H1 (cell line): ENCODE measurements at regions not wholly inside any gene's neighbourhood (a gene's known extent, or its start where the extent isn't known, plus 50 kb on each side); places are given as distances from the start of the nearest gene placed in this dataset.
"Not testable (repeated sequence)": the region's sequence is repeated elsewhere in the genome, so short reads cannot be mapped to it uniquely, and the experiment has no call there.

Experiments used
- CTCF ChIA-PET: fragments of 300-600 bp; sonication (Branson Sonifier 250); formaldehyde crosslinking; loops from one replicate; lab custom pipeline; 2021; ENCODE audit not compliant: partially characterized antibody; lab: Charles Lee
- POLR2A ChIA-PET: fragments of 300-600 bp; sonication (Branson Sonifier 250); formaldehyde crosslinking; loops from one replicate; lab custom pipeline; 2021; ENCODE audit warnings: inconsistent platforms; ENCODE audit not compliant: partially characterized antibody; lab: Charles Lee
- DNase-seq, 2 experiments: peaks; one replicate each; pipeline versions ENCODE4 v3.0.0 to v3.0.0-alpha.2; 2010 to 2022; ENCODE audit warnings: low spot score in 2 of 2, low read depth in 1 of 2, mixed read lengths in 1 of 2
- FAIRE-seq: peaks from 2 replicates; lab custom pipeline; 2011; peaks lifted over from hg19 to GRCh38; lab: Jason Lieb, UNC
- H2AFZ ChIP-seq: 2 replicates; pipeline ENCODE4 v1.8.1; 2012; ENCODE audit warnings: low read length, inconsistent platforms
- H2AK5ac ChIP-seq: 2 replicates; pipeline ENCODE4 v1.6.1; 2013; ENCODE audit warnings: low read depth, low read length
- H2BK120ac ChIP-seq: replicated peaks from 2 replicates; pipeline ENCODE3; 2013; ENCODE audit warnings: low read depth, low read length, inconsistent platforms
- H2BK12ac ChIP-seq: 2 replicates; pipeline ENCODE4 v1.6.1; 2013; ENCODE audit warnings: low read depth, low read length
- H2BK15ac ChIP-seq: 2 replicates; pipeline ENCODE4 v1.6.1; 2013; ENCODE audit warnings: low read length
- H2BK20ac ChIP-seq: 2 replicates; pipeline ENCODE4 v1.6.1; 2013; ENCODE audit warnings: low read length
- H2BK5ac ChIP-seq: 2 replicates; pipeline ENCODE4 v1.6.1; 2013; ENCODE audit warnings: low read depth, low read length
- H3K14ac ChIP-seq: 2 replicates; pipeline ENCODE4 v1.6.1; 2013; ENCODE audit warnings: inconsistent platforms; ENCODE audit not compliant: insufficient read length
- H3K18ac ChIP-seq: 2 replicates; pipeline ENCODE4 v1.6.1; 2013; ENCODE audit warnings: low read length; ENCODE audit errors: extremely low read depth
- H3K23ac ChIP-seq: 2 replicates; pipeline ENCODE4 v1.6.1; 2013; ENCODE audit warnings: inconsistent platforms; ENCODE audit not compliant: insufficient read length
- H3K23me2 ChIP-seq: 2 replicates; pipeline ENCODE4 v1.6.1; 2013; ENCODE audit warnings: low read depth, low read length
- H3K27ac ChIP-seq: 2 replicates; pipeline ENCODE4 v1.6.1; 2011; ENCODE audit warnings: low read depth, low read length, inconsistent platforms
- H3K27me3 ChIP-seq, 4 experiments: replicated peaks in 1 of 4; 1 replicate in 1 of 4; 2 replicates in 3 of 4; pipeline versions ENCODE4 v1.6.1 to v1.8.1; 2011 to 2013; ENCODE audit warnings: low read length in 3 of 4, mild to moderate bottlenecking in 3 of 4, inconsistent platforms in 2 of 4, mixed read lengths in 2 of 4, moderate library complexity in 1 of 4; ENCODE audit not compliant: control insufficient read depth in 3 of 4, insufficient read depth in 3 of 4; ENCODE audit errors: extremely low read depth in 1 of 4
- H3K36me3 ChIP-seq, 4 experiments: 2 replicates each; pipeline versions ENCODE4 v1.6.1 to v1.8.1; 2011 to 2013; ENCODE audit warnings: mild to moderate bottlenecking in 4 of 4, low read length in 3 of 4, moderate library complexity in 2 of 4, control low read depth in 1 of 4, inconsistent platforms in 1 of 4; ENCODE audit not compliant: insufficient read depth in 4 of 4, control insufficient read depth in 2 of 4
- H3K4ac ChIP-seq: replicated peaks from 2 replicates; pipeline ENCODE3; 2013; ENCODE audit warnings: low read length, low read depth, mixed read lengths, inconsistent platforms; ENCODE audit not compliant: insufficient read length
- H3K4me1 ChIP-seq, 4 experiments: replicated peaks in 1 of 4; 1 replicate in 1 of 4; 2 replicates in 3 of 4; pipeline versions ENCODE4 v1.6.1 to v1.8.1; 2011 to 2013; ENCODE audit warnings: low read length in 3 of 4, inconsistent platforms in 2 of 4, mixed read lengths in 1 of 4; ENCODE audit not compliant: insufficient read depth in 4 of 4, control insufficient read depth in 3 of 4
- H3K4me2 ChIP-seq, 2 experiments: 2 replicates each; pipeline versions ENCODE4 v1.6.1 to v1.8.1; 2011 to 2013; ENCODE audit warnings: low read depth in 2 of 2, low read length in 2 of 2, control low read depth in 1 of 2, inconsistent platforms in 1 of 2, mild to moderate bottlenecking in 1 of 2; ENCODE audit not compliant: insufficient read depth in 1 of 2
- H3K4me3 ChIP-seq, 4 experiments: fragments of 200-600, 300-600 bp in 1 of 4; sonication (generic), shearing (Covaris generic), sonication (Bioruptor Twin) in 1 of 4; 2 replicates each; pipeline versions ENCODE4 v1.5.1 to v1.8.1; 2011 to 2016; ENCODE audit warnings: low read length in 4 of 4, low read depth in 3 of 4, control low read depth in 2 of 4, inconsistent platforms in 2 of 4, mild to moderate bottlenecking in 2 of 4, mixed read lengths in 1 of 4, moderate library complexity in 1 of 4; ENCODE audit not compliant: insufficient read depth in 2 of 4; ENCODE audit errors: extremely low read depth in 1 of 4
- H3K56ac ChIP-seq: replicated peaks from 2 replicates; pipeline ENCODE3; 2013; ENCODE audit warnings: low read depth, mild to moderate bottlenecking, mixed read lengths, low read length, inconsistent platforms; ENCODE audit not compliant: insufficient read length
- H3K79me1 ChIP-seq: 2 replicates; pipeline ENCODE4 v1.6.1; 2013; ENCODE audit warnings: low read depth, low read length, control low read depth
- H3K79me2 ChIP-seq, 2 experiments: 2 replicates each; pipeline versions ENCODE4 v1.6.1 to v1.8.1; 2012 to 2013; ENCODE audit warnings: low read length in 2 of 2, mild to moderate bottlenecking in 2 of 2, inconsistent platforms in 1 of 2; ENCODE audit not compliant: insufficient read depth in 2 of 2, control insufficient read depth in 1 of 2
- H3K9ac ChIP-seq, 4 experiments: replicated peaks in 1 of 4; 1 replicate in 1 of 4; 2 replicates in 3 of 4; pipeline versions ENCODE4 v1.6.1 to v1.8.1; 2011 to 2013; ENCODE audit warnings: low read depth in 3 of 4, low read length in 3 of 4, control low read depth in 2 of 4, mild to moderate bottlenecking in 2 of 4, moderate library complexity in 2 of 4, inconsistent platforms in 1 of 4; ENCODE audit errors: extremely low read depth in 1 of 4
- H3K9me3 ChIP-seq, 2 experiments: 2 replicates each; pipeline versions ENCODE4 v1.6.1 to v1.8.1; 2012 to 2013; ENCODE audit warnings: mild to moderate bottlenecking in 2 of 2, moderate library complexity in 2 of 2, control low read depth in 1 of 2, inconsistent platforms in 1 of 2, low read depth in 1 of 2, low read length in 1 of 2, mixed read lengths in 1 of 2; ENCODE audit not compliant: insufficient read depth in 2 of 2
- H4K20me1 ChIP-seq, 2 experiments: replicated peaks in 1 of 2; 2 replicates each; pipeline versions ENCODE3 to v1.8.1; 2011 to 2013; ENCODE audit warnings: inconsistent platforms in 2 of 2, low read length in 2 of 2, mild to moderate bottlenecking in 1 of 2; ENCODE audit not compliant: insufficient read depth in 2 of 2, control insufficient read depth in 1 of 2
- H4K5ac ChIP-seq: 2 replicates; pipeline ENCODE4 v1.6.1; 2013; ENCODE audit warnings: low read length, low read depth, mixed read lengths, inconsistent platforms; ENCODE audit not compliant: insufficient read length
- H4K8ac ChIP-seq: 2 replicates; pipeline ENCODE4 v1.8.0; 2013; ENCODE audit warnings: mild to moderate bottlenecking, moderate library complexity, low read length, inconsistent platforms; ENCODE audit not compliant: insufficient read depth; ENCODE audit errors: extremely low read depth
- H4K91ac ChIP-seq: replicated peaks from 2 replicates; pipeline ENCODE3; 2013; ENCODE audit warnings: low read length, mixed read lengths, inconsistent platforms; ENCODE audit not compliant: insufficient read length
- BCL11A ChIP-seq, 2 experiments: IDR thresholded peaks; one replicate each; pipeline ENCODE4 v1.6.1; 2011; ENCODE audit warnings: low read depth in 2 of 2, low read length in 2 of 2, mild to moderate bottlenecking in 2 of 2
- WGBS, 2 experiments: shearing (Covaris generic) in 1 of 2; methylation state at CpG; one replicate each; pipeline versions ENCODE4 v1.1.6 to v1.1.7; 2013 to 2015; ENCODE audit warnings: low lambda C conversion rate in 2 of 2, mixed read lengths in 2 of 2, inconsistent platforms in 1 of 2, low coverage in 1 of 2, missing lambda C conversion rate in 1 of 2; ENCODE audit not compliant: insufficient replicate concordance in 2 of 2, insufficient coverage in 1 of 2, insufficient read length in 1 of 2; ENCODE audit errors: extremely low coverage in 1 of 2, missing lambda C conversion rate in 1 of 2; 5-methylcytosine and 5-hydroxymethylcytosine counted together

- H2BK12ac ChIP-seq, result no peak overlapping the region
- H4K8ac ChIP-seq, result no peak overlapping the region
- H2BK5ac ChIP-seq, result no peak overlapping the region
- no peaks in the 10 kb centered on the region for H3K79me2 ChIP-seq
- H2BK120ac ChIP-seq, result no peak overlapping the region
- no peaks in the 10 kb centered on the region for H3K23me2 ChIP-seq
- POLR2A ChIA-PET, result no interaction called here
- H3K23ac ChIP-seq, result no peak overlapping the region
- no peaks in the 10 kb centered on the region for H3K27me3 ChIP-seq
- CTCF ChIA-PET, result no interaction called here
- no peaks in the 10 kb centered on the region for H3K79me1 ChIP-seq
- H3K9me3 ChIP-seq, result peaks cover 0 to 5% of the 10 kb centered on the region in 2 experiments; a peak in 1 of 4 replicates
- H4K5ac ChIP-seq, result no peak overlapping the region
- WGBS, 2 experiments, result 63% methylated on average over 1 of the region's 1 CpG; no CpG with 5 or more reads in 1 of the 2 experiments
- H4K91ac ChIP-seq, result no peak overlapping the region
- no peak overlapping the region for H2AK5ac ChIP-seq
- DNase-seq (no peak), FAIRE-seq (no peak)
- no peak for TF ChIP-seq BCL11A (IDR thresholded peaks at IDR 0.05; ENCODE audit: low read depth in 2 of 2, low read length in 2 of 2)
- peaks cover 0 to 18% (median 1%) of the 10 kb centered on the region in 4 experiments; a peak in 3 of 8 replicates for H3K36me3 ChIP-seq
- peaks cover 0 to 3% (median 1%) of the 10 kb centered on the region in 4 experiments; a peak in 3 of 7 replicates for H3K4me1 ChIP-seq
- no peak overlapping the region for H2BK20ac ChIP-seq
- no peak overlapping the region for H3K4ac ChIP-seq
- H3K4me2 ChIP-seq, result no peak overlapping the region
- H3K9ac ChIP-seq, result no peak overlapping the region
- H4K20me1 ChIP-seq, result no peaks in the 10 kb centered on the region
- H3K56ac ChIP-seq, result no peak overlapping the region
- H3K27ac ChIP-seq, result no peak overlapping the region
- no peak overlapping the region for H2AFZ ChIP-seq
- H3K18ac ChIP-seq, result no peak overlapping the region
- H3K4me3 ChIP-seq, result no peak overlapping the region
- no peak overlapping the region for H2BK15ac ChIP-seq
- H3K14ac ChIP-seq, result no peak overlapping the region
Observed at GRCh38 chr4:130035391-130035790, 939.4 kb downstream of the C4orf33 start.

- H3K18ac ChIP-seq, H3K4ac ChIP-seq, H3K9me3 ChIP-seq, H3K4me1 ChIP-seq, H4K8ac ChIP-seq, H3K79me1 ChIP-seq, H2BK120ac ChIP-seq, H2AFZ ChIP-seq, H2BK5ac ChIP-seq, H3K79me2 ChIP-seq, H3K27ac ChIP-seq, H3K23ac ChIP-seq, H4K91ac ChIP-seq, DNase-seq, H3K27me3 ChIP-seq, H3K56ac ChIP-seq, H3K4me3 ChIP-seq, H2BK20ac ChIP-seq, H4K5ac ChIP-seq, H2AK5ac ChIP-seq, H3K4me2 ChIP-seq, H3K14ac ChIP-seq, H2BK12ac ChIP-seq, H3K23me2 ChIP-seq, H3K9ac ChIP-seq, FAIRE-seq, H4K20me1 ChIP-seq, H2BK15ac ChIP-seq: not testable (repeated sequence)
- WGBS, 2 experiments, result 94% methylated on average over 13 of the region's 13 CpGs; no CpG with 5 or more reads in 1 of the 2 experiments
- H3K36me3 ChIP-seq, result 0 out of 8 replicates have a peak, but pooled peaks cover 0 to 10% (median 1%) of the 10 kb centered on the region in 4 experiments
- CTCF ChIA-PET, result interaction anchor here (0.7 to 1.8 kb wide), 3 partner anchors 10 to 107 kb away, joined by 3 to 4 read pairs (median 3); no protein-coding TSS in a partner anchor
- POLR2A ChIA-PET, result interaction anchor here (1.1 to 4.5 kb wide), 5 partner anchors 9 to 16 kb away, joined by 3 to 19 read pairs (median 4); no protein-coding TSS in a partner anchor
Observed at GRCh38 chr4:130037866-130038265, 941.9 kb downstream of the C4orf33 start.
